Stimulated activated CD8-positive, alpha-beta memory T cell treated with anti-CD3 and anti-CD28 coated beads, Interleukin-2, amount 100 ng/mL, for 48 hours (primary cell): ENCODE measurements at regions not wholly inside any gene's neighbourhood (a gene's known extent, or its start where the extent isn't known, plus 50 kb on each side); places are given as distances from the start of the nearest gene placed in this dataset.
"Not testable (repeated sequence)": the region's sequence is repeated elsewhere in the genome, so short reads cannot be mapped to it uniquely, and the experiment has no call there.

ENCODE experiments used
- DNase-seq, 2 donors: peaks; one replicate each; pipeline ENCODE4 v3.0.0-alpha.2; 2020; ENCODE audit warnings: low read depth in 2 of 2

- DNase-seq = no peak
Measured at GRCh38 chr16:86343027-86343795, 167.1 kb upstream of the FOXF1 start.

GRCh38 chr16:86343796-86344585 is 166.3 kb upstream of the FOXF1 start:
- DNase-seq = no peak

- DNase-seq = no peak
Measured at GRCh38 chr16:86344586-86344871, 165.8 kb upstream of the FOXF1 start.

- DNase-seq = no peak
Measured at GRCh38 chr16:86344881-86345280, 165.4 kb upstream of the FOXF1 start.

- no peak for DNase-seq
Measured at GRCh38 chr16:86345516-86345915, 164.8 kb upstream of the FOXF1 start.

- DNase-seq = no peak
Measured at GRCh38 chr16:86346034-86346433, 164.3 kb upstream of the FOXF1 start.

GRCh38 chr16:86347090-86347489 is 163.2 kb upstream of the FOXF1 start:
- DNase-seq = no peak

GRCh38 chr16:86347916-86348555 is 162.3 kb upstream of the FOXF1 start:
- DNase-seq = no peak

- DNase-seq = no peak
Measured at GRCh38 chr16:86349338-86349900, 160.9 kb upstream of the FOXF1 start.

- no peak for DNase-seq
Measured at GRCh38 chr16:86350289-86350688, 160.0 kb upstream of the FOXF1 start.

GRCh38 chr16:86351041-86351784 is 159.1 kb upstream of the FOXF1 start:
- DNase-seq = no peak

- DNase-seq = not testable (repeated sequence)
Measured at GRCh38 chr16:86351785-86352139, 158.6 kb upstream of the FOXF1 start.

- no peak for DNase-seq
Measured at GRCh38 chr16:86353148-86353547, 157.2 kb upstream of the FOXF1 start.

GRCh38 chr16:86353948-86354347 is 156.4 kb upstream of the FOXF1 start:
- no peak for DNase-seq

GRCh38 chr16:86354641-86355513 is 155.4 kb upstream of the FOXF1 start:
- no peak for DNase-seq

GRCh38 chr16:86355531-86355930 is 154.8 kb upstream of the FOXF1 start:
- no peak for DNase-seq

GRCh38 chr16:86355951-86356350 is 154.4 kb upstream of the FOXF1 start:
- no peak for DNase-seq

GRCh38 chr16:86356804-86357203 is 153.5 kb upstream of the FOXF1 start:
- DNase-seq = no peak

- no peak for DNase-seq
Measured at GRCh38 chr16:86357303-86357702, 153.0 kb upstream of the FOXF1 start.

- no peak for DNase-seq
Measured at GRCh38 chr16:86357950-86358349, 152.4 kb upstream of the FOXF1 start.

- DNase-seq = no peak
Measured at GRCh38 chr16:86359571-86359970, 150.8 kb upstream of the FOXF1 start.
